SK-N-MC (cell line): ENCODE measurements at regions not wholly inside any gene's neighbourhood (a gene's known extent, or its start where the extent isn't known, plus 50 kb on each side); places are given as distances from the start of the nearest gene placed in this dataset.

Experiments
- EZH2 ChIP-seq: fragments of 200-600 bp; sonication (generic); IDR thresholded peaks from one replicate; pipeline ENCODE4 v1.6.1; 2017; ENCODE audit warnings: antibody characterized with exemption
- POLR2AphosphoS5 ChIP-seq: IDR thresholded peaks from 2 replicates; pipeline ENCODE4 v1.6.1; 2012; ENCODE audit warnings: mild to moderate bottlenecking, low read depth, low read length, borderline replicate concordance

GRCh38 chr2:136638193-136638592 lies 127.2 kb upstream of the THSD7B start:
- no peak for TF ChIP-seq POLR2AphosphoS5
- TF ChIP-seq EZH2, result no peak
